Activated naive CD4-positive, alpha-beta T cell treated with anti-CD3 and anti-CD28 coated beads, Interleukin-2, amount 50 U/mL, for 24 hours (primary cell): ENCODE measurements at regions not wholly inside any gene's neighbourhood (a gene's known extent, or its start where the extent isn't known, plus 50 kb on each side); places are given as distances from the start of the nearest gene placed in this dataset.

Experiments used
- H3K27ac Mint-ChIP-seq: one replicate; pipeline ENCODE4 v1.8.0; 2021; ENCODE audit warnings: mild to moderate bottlenecking, mixed read lengths
- H3K27me3 Mint-ChIP-seq: one replicate; pipeline ENCODE4 v1.8.0; 2021; ENCODE audit warnings: mixed read lengths
- H3K36me3 Mint-ChIP-seq: one replicate; pipeline ENCODE4 v1.8.0; 2021; ENCODE audit warnings: mixed read lengths
- H3K4me1 Mint-ChIP-seq: one replicate; pipeline ENCODE4 v1.8.0; 2021; ENCODE audit warnings: mixed read lengths
- H3K4me3 Mint-ChIP-seq: one replicate; pipeline ENCODE4 v1.8.0; 2021; ENCODE audit warnings: mild to moderate bottlenecking, mixed read lengths
- H3K9me3 Mint-ChIP-seq: one replicate; pipeline ENCODE4 v1.8.0; 2021; ENCODE audit warnings: mixed read lengths

- H3K27ac Mint-ChIP-seq = no peak overlapping the region
- no peaks in the 10 kb centered on the region for H3K27me3 Mint-ChIP-seq
- no peak overlapping the region for H3K4me3 Mint-ChIP-seq
- H3K36me3 Mint-ChIP-seq = no peaks in the 10 kb centered on the region
- no peaks in the 10 kb centered on the region for H3K9me3 Mint-ChIP-seq
- peaks cover 6% of the 10 kb centered on the region for H3K4me1 Mint-ChIP-seq
Measured at GRCh38 chr10:60441515-60441914, 51.8 kb upstream of the ANK3 start.

GRCh38 chr10:60439641-60440040 is 50.0 kb upstream of the ANK3 start:
- Mint-ChIP-seq H3K9me3 (no peaks in the 10 kb centered on the region), H3K27ac (no peak overlapping the region), H3K4me1 (peaks cover 4% of the 10 kb centered on the region), H3K4me3 (no peak overlapping the region), H3K27me3 (no peaks in the 10 kb centered on the region), H3K36me3 (no peaks in the 10 kb centered on the region)
